ENCODE measurements at regions not wholly inside any gene's neighbourhood (a gene's known extent, or its start where the extent isn't known, plus 50 kb on each side); places are given as distances from the start of the nearest gene placed in this dataset.

DNA sequence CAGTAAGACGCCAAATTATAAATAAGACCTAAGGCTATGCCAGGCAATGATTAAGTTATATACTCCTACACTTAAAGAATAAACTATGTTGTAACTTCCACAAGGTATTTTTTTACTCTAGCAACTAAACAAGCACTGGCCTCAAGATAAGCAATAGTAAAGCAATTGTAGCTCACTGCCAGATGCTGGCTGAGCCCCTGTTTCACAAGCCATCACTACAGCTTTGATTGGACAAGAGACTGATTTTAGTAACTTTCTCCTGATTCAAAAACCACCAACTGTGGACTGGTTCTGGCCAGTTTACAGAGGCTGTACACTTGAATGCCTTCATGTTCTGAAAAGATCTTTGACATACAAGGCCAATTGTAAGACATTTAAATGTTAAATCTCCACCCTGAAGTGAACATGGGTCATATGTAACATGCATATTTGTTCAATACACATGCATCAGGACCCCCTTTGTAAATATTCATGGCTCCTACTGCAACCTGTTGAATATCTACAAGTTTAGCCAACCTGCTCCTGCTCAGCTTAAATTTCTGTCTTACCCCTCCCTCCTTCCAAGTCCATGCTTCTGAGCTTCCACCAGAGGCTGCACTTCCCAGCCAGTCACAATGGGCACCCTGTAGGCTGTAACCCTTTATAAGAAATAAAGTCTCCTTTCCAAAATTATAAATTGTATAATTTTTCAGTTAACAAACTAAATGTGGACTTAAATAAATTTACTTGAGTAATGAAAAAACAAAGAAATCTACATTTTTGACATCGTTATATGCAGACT is 423.6 kb downstream of the ANKRD50 start:
- no peak overlapping the region for H3K4me2 ChIP-seq (ENCODE audit: low read length)
- H3K4me3 ChIP-seq (ENCODE audit: low read depth, low read length, poor library complexity, severe bottlenecking) = no peak overlapping the region
- BruUV-seq (replicated peaks) = no TSS peak
- H4K20me1 ChIP-seq (ENCODE audit: insufficient read depth, low read length) = no peaks in the 10 kb centered on the region
- no peak overlapping the region for H2AFZ ChIP-seq (ENCODE audit: low read length)
- intact Hi-C loops (cut with micrococcal nuclease; ENCODE audit: unreplicated experiment) = no loop called here
- ChIA-PET CTCF (ENCODE audit: unreplicated experiment) (no interaction called here), POLR2A (no interaction called here)
- 0 out of 2 replicates have a peak, but pooled peaks cover 4% of the 10 kb centered on the region for H3K9me3 ChIP-seq (ENCODE audit: low read length)
- no peaks in the 10 kb centered on the region for H3K79me2 ChIP-seq (ENCODE audit: insufficient read depth, low read depth, low read length)
- no peak for DNase-seq (ENCODE audit: low spot score)
- H3K36me3 ChIP-seq (ENCODE audit: insufficient read depth, low read length) = no peaks in the 10 kb centered on the region
- H3K27ac ChIP-seq (ENCODE audit: low read depth, low read length, poor library complexity, severe bottlenecking) = no peak overlapping the region
- H3K4me1 ChIP-seq (ENCODE audit: insufficient read depth, low read length, poor library complexity, severe bottlenecking) = no peaks in the 10 kb centered on the region
- TF ChIP-seq EZH2phosphoT487 (IDR thresholded peaks at IDR 0.05; ENCODE audit: borderline replicate concordance, low read depth, low read length) = no peak
- TF ChIP-seq, protein P1, sequence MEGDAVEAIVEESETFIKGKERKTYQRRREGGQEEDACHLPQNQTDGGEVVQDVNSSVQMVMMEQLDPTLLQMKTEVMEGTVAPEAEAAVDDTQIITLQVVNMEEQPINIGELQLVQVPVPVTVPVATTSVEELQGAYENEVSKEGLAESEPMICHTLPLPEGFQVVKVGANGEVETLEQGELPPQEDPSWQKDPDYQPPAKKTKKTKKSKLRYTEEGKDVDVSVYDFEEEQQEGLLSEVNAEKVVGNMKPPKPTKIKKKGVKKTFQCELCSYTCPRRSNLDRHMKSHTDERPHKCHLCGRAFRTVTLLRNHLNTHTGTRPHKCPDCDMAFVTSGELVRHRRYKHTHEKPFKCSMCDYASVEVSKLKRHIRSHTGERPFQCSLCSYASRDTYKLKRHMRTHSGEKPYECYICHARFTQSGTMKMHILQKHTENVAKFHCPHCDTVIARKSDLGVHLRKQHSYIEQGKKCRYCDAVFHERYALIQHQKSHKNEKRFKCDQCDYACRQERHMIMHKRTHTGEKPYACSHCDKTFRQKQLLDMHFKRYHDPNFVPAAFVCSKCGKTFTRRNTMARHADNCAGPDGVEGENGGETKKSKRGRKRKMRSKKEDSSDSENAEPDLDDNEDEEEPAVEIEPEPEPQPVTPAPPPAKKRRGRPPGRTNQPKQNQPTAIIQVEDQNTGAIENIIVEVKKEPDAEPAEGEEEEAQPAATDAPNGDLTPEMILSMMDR (conservative IDR thresholded peaks at IDR 0.05; ENCODE audit: low read length) = no peak
- H3K9me2 ChIP-seq (ENCODE audit: insufficient read depth, low read length) = no peaks in the 10 kb centered on the region

DNA sequence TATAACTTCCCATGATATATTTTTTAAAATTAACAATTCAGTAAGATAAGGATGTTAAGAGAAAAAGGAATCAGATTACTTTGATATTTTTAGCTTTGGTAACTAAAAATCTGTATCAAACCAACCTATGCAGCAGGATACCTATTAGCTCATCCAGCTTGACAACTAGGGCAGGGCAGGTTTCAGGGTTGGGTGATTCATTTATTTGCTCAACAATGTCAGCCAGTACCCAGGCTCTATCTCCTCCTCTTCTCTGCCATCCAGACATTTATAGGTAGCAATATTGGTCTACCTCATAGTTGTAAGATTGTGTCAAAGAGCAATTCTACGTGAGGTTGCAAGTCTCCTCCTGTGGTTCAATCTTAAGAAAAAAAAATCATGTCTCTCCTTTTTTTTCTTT is 421.9 kb downstream of the ANKRD50 start:
- H3K4me1 ChIP-seq (ENCODE audit: insufficient read depth, low read length, poor library complexity, severe bottlenecking) = no peaks in the 10 kb centered on the region
- H3K9me2 ChIP-seq (ENCODE audit: insufficient read depth, low read length) = no peaks in the 10 kb centered on the region
- no peaks in the 10 kb centered on the region for H3K79me2 ChIP-seq (ENCODE audit: insufficient read depth, low read depth, low read length)
- no peak overlapping the region for H3K4me2 ChIP-seq (ENCODE audit: low read length)
- H4K20me1 ChIP-seq (ENCODE audit: insufficient read depth, low read length) = no peaks in the 10 kb centered on the region
- H3K4me3 ChIP-seq (ENCODE audit: low read depth, low read length, poor library complexity, severe bottlenecking) = no peak overlapping the region
- no peak overlapping the region for H3K27ac ChIP-seq (ENCODE audit: low read depth, low read length, poor library complexity, severe bottlenecking)
- H3K36me3 ChIP-seq (ENCODE audit: insufficient read depth, low read length) = no peaks in the 10 kb centered on the region
- POLR2A ChIA-PET = interaction anchor here (0.6 kb wide), 1 partner anchor 399 kb away, joined by 3 read pairs; no protein-coding TSS in a partner anchor
- BruUV-seq (replicated peaks) = no TSS peak
- DNase-seq (ENCODE audit: low spot score) = no peak
- CTCF ChIA-PET (ENCODE audit: unreplicated experiment) = no interaction called here
- intact Hi-C loops (cut with micrococcal nuclease; ENCODE audit: unreplicated experiment) = no loop called here
- no peak overlapping the region for H2AFZ ChIP-seq (ENCODE audit: low read length)
- no peaks in the 10 kb centered on the region for H3K9me3 ChIP-seq (ENCODE audit: low read length)
- TF ChIP-seq, protein P1 (conservative IDR thresholded peaks at IDR 0.05; ENCODE audit: low read length) = no peak
- no peak for TF ChIP-seq EZH2phosphoT487 (IDR thresholded peaks at IDR 0.05; ENCODE audit: borderline replicate concordance, low read depth, low read length)

DNA sequence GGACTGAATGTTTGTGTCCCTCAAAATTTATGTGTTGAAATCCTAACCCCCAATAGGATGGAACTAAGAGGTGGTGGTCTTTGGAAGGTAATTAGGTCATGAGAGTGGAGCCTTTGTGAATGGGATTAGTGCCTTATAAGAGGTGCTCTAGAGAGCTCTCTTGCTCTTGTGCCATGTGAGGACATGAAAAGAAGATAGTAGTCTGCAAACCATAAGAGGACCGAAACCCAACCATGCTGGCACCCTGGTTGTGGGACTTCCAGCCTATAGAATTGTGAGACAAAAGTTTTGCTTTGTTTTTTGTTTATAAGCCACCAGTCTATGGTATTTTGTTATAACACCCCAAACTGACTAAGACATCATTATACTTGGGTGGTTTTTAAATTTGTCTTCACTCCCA is 417.1 kb downstream of the ANKRD50 start:
- no peaks in the 10 kb centered on the region for H3K9me2 ChIP-seq (ENCODE audit: insufficient read depth, low read length)
- H3K4me2 ChIP-seq (ENCODE audit: low read length) = no peak overlapping the region
- no peak overlapping the region for H3K4me3 ChIP-seq (ENCODE audit: low read depth, low read length, poor library complexity, severe bottlenecking)
- intact Hi-C loops (cut with micrococcal nuclease; ENCODE audit: unreplicated experiment) = no loop called here
- no TSS peak for BruUV-seq (replicated peaks)
- no peaks in the 10 kb centered on the region for H3K9me3 ChIP-seq (ENCODE audit: low read length)
- TF ChIP-seq, protein P1 (conservative IDR thresholded peaks at IDR 0.05; ENCODE audit: low read length) = no peak
- TF ChIP-seq EZH2phosphoT487 (IDR thresholded peaks at IDR 0.05; ENCODE audit: borderline replicate concordance, low read depth, low read length) = no peak
- H3K27ac ChIP-seq (ENCODE audit: low read depth, low read length, poor library complexity, severe bottlenecking) = no peak overlapping the region
- ChIA-PET POLR2A (no interaction called here), CTCF (ENCODE audit: unreplicated experiment) (no interaction called here)
- no peaks in the 10 kb centered on the region for H3K4me1 ChIP-seq (ENCODE audit: insufficient read depth, low read length, poor library complexity, severe bottlenecking)
- no peaks in the 10 kb centered on the region for H3K79me2 ChIP-seq (ENCODE audit: insufficient read depth, low read depth, low read length)
- no peak for DNase-seq (ENCODE audit: low spot score)
- H4K20me1 ChIP-seq (ENCODE audit: insufficient read depth, low read length) = no peaks in the 10 kb centered on the region
- no peak overlapping the region for H2AFZ ChIP-seq (ENCODE audit: low read length)
- no peaks in the 10 kb centered on the region for H3K36me3 ChIP-seq (ENCODE audit: insufficient read depth, low read length)

Measured in OCI-LY7 (cell line).